ENCODE measurements at regions not wholly inside any gene's neighbourhood (a gene's known extent, or its start where the extent isn't known, plus 50 kb on each side); places are given as distances from the start of the nearest gene placed in this dataset.

DNA sequence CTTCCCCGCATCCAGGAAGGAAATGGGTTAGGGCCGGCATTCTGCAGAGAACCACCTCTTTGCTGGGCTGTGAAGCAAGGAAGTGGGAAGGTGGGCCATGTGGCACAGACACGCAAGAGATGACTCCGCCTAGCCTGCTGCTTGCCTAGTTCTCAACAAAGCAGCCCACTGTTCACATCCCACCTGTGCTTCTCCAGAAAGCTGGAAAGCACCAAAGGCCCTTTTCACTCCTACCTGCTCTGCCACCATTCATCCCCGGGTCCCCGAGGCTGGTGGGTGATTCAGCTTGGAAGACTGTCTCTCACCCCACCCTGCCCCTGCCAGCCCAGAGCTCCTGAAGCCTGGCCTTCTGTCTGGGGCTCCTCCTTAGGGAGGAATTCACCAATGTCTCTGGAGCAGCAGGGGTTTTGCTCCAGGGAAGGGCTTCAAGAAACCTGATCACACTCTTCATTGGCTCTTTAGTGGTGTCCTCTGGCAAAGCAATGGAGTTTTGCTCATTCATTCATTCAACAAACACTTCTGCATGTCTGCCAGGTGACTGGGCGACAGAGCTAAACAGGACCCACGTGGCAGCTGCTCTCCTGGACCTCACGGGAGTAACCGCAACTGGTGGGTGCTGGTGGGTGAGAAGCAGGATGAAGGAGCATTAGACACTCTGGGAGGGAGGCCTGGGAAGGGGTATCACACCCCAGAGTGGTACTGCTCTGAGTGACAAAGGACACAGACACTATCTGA is 145.4 kb upstream of the TLE3 start:
- intact Hi-C loops (cut with DNase I): no loop called here
- peaks cover 0 to 18% of the 10 kb centered on the region in 2 donors for H3K4me1 ChIP-seq
- H3K4me3 ChIP-seq: no peak overlapping the region
- TF ChIP-seq, protein P1, sequence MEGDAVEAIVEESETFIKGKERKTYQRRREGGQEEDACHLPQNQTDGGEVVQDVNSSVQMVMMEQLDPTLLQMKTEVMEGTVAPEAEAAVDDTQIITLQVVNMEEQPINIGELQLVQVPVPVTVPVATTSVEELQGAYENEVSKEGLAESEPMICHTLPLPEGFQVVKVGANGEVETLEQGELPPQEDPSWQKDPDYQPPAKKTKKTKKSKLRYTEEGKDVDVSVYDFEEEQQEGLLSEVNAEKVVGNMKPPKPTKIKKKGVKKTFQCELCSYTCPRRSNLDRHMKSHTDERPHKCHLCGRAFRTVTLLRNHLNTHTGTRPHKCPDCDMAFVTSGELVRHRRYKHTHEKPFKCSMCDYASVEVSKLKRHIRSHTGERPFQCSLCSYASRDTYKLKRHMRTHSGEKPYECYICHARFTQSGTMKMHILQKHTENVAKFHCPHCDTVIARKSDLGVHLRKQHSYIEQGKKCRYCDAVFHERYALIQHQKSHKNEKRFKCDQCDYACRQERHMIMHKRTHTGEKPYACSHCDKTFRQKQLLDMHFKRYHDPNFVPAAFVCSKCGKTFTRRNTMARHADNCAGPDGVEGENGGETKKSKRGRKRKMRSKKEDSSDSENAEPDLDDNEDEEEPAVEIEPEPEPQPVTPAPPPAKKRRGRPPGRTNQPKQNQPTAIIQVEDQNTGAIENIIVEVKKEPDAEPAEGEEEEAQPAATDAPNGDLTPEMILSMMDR (IDR thresholded peaks at IDR 0.05): no peak
- H3K9me3 ChIP-seq: no peaks in the 10 kb centered on the region
- H3K27ac ChIP-seq: no peak overlapping the region
- DNase-seq: no peak
- H3K27me3 ChIP-seq: no peaks in the 10 kb centered on the region
- no peak for ATAC-seq
- no peaks in the 10 kb centered on the region for H3K36me3 ChIP-seq

DNA sequence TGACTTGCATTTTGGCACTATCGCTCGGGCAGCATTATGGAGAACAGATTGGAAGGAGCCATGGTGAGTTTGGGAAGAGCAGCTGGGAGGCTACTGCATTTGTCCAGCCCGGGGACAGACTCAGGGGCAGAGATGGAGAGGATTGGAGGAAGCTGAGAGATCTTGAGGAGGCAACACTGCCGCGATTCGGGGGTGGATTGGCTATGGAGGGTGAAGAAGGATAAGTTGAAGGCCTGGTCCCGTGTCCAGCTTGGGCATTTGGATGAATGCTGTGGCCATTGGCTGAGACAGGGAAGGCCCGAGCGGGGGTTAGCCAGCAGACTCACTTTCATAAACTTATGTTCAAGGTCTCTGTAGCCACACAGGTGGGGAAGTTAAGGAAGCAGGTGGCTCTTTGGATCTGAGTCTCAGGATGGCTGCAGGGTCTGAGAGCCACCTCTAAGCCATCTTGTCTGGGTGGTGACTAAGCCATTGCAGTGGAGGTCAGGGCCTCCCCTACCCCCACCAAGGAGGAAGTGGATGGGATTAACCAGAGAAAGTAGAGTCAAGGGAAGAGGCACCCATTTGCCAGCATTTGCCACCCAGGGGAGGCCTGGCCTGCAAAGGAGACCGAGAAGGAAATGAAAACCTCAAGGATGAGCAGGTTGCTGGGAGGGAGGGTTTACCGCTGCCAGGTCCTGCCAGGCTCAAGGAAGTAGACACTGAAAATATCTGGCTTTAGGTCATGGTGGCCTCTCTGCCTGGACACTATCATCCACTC is 144.0 kb upstream of the TLE3 start:
- TF ChIP-seq, protein P1 (IDR thresholded peaks at IDR 0.05): no peak
- H3K27me3 ChIP-seq: no peaks in the 10 kb centered on the region
- H3K4me1 ChIP-seq: peaks cover 0 to 15% of the 10 kb centered on the region in 2 donors
- intact Hi-C loops (cut with DNase I): no loop called here
- ATAC-seq (no peak), DNase-seq (no peak)
- no peak overlapping the region for H3K27ac ChIP-seq
- no peaks in the 10 kb centered on the region for H3K9me3 ChIP-seq
- no peak overlapping the region for H3K4me3 ChIP-seq
- no peaks in the 10 kb centered on the region for H3K36me3 ChIP-seq

DNA sequence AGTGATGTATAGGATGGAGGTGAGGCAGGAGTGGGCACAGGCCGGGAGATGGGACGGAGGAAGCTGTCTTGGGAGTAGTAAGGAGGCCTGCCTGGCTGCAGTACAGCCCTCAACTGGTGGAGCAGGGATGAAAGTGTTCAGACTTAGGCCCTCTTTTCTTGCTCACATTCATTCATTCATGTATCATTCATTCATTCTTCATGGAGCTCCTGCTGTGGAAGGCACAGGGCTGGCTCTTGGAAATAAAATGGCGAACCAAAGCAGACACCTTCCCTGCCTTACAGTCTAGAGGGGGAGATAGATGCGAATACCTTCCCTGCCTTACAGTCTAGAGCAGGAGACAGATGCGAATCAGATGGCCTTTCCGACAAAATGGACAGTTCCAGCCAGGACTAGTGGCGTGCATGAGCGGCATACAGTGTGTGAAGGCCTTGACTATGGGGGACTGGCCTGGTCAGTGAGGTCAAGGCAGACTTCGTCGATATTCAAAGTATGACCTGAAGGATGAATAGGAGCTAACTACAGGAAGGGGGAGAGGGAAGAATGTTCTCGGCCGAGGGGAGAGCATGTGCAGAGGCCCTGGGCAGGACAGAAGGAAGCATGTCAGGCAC is 143.2 kb upstream of the TLE3 start:
- Histone ChIP-seq H3K27me3 (no peaks in the 10 kb centered on the region), H3K9me3 (no peaks in the 10 kb centered on the region), H3K4me3 (no peak overlapping the region), H3K27ac (no peak overlapping the region), H3K36me3 (no peaks in the 10 kb centered on the region), H3K4me1 (peaks cover 0 to 11% of the 10 kb centered on the region in 2 donors)
- DNase-seq (no peak), ATAC-seq (no peak)
- TF ChIP-seq, protein P1 (IDR thresholded peaks at IDR 0.05): no peak
- intact Hi-C loops (cut with DNase I): no loop called here

DNA sequence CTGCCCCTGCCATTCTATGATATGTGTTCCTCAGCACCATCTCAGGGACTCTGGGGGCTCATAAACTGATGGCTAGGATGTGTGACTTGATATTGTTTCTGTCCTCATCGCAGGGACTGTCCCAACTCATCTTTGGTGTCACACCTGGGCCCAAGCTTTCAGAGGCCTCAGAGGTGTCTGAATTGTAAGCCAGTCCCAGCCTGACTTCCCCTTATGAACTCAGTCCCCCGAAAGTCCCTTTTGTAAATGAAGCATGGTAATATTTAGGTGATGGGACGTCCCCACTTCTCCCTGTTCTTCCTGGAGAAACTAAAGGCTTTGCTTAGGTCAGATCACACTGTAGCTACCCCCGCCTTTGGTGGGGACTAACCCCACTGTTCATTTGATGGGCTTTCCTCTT is 142.4 kb upstream of the TLE3 start:
- ATAC-seq (no peak), DNase-seq (no peak)
- Histone ChIP-seq H3K9me3 (no peaks in the 10 kb centered on the region), H3K36me3 (no peaks in the 10 kb centered on the region), H3K27me3 (no peaks in the 10 kb centered on the region), H3K27ac (no peak overlapping the region), H3K4me3 (no peak overlapping the region), H3K4me1 (peaks cover 0 to 4% of the 10 kb centered on the region in 2 donors)
- TF ChIP-seq, protein P1 (IDR thresholded peaks at IDR 0.05): no peak
- intact Hi-C loops (cut with DNase I): no loop called here

DNA sequence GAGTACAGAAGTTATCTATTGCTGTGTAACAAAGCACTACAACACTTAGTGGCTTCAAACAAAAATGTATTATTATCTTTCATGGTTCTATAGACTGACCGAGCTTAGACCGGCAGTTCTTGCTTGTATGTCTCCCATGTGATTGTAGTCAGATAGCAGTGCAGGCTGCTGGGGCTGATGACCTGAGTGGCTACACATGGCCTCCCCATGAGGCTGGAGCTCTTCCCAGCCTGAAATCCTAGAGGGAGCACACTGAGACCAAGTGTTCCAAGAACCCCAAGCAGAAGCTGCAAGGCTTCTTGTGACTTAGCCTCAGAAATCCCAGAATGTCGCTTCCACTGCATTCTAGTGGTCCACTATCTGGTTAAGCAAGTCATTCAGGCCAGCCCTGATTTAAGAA is 141.2 kb upstream of the TLE3 start:
- no peak for ATAC-seq
- H3K9me3 ChIP-seq: no peaks in the 10 kb centered on the region
- H3K36me3 ChIP-seq: no peaks in the 10 kb centered on the region
- DNase-seq: no peak
- no peak overlapping the region for H3K4me3 ChIP-seq
- H3K27me3 ChIP-seq: no peaks in the 10 kb centered on the region
- H3K27ac ChIP-seq: no peak overlapping the region
- intact Hi-C loops (cut with DNase I): no loop called here
- TF ChIP-seq, protein P1 (IDR thresholded peaks at IDR 0.05): no peak
- H3K4me1 ChIP-seq: peaks cover 0 to 8% of the 10 kb centered on the region in 2 donors
